Activated naive CD4-positive, alpha-beta T cell treated with anti-CD3 and anti-CD28 coated beads for 36 hours (primary cell): ENCODE measurements at regions not wholly inside any gene's neighbourhood (a gene's known extent, or its start where the extent isn't known, plus 50 kb on each side); places are given as distances from the start of the nearest gene placed in this dataset.
"Not testable (repeated sequence)": the region's sequence is repeated elsewhere in the genome, so short reads cannot be mapped to it uniquely, and the experiment has no call there.

Experiments used
- CTCF ChIA-PET: fragments of 350-600 bp; sonication (Branson Sonifier 250); formaldehyde crosslinking; loops from one replicate; lab custom pipeline; 2021; ENCODE audit warnings: antibody characterized with exemption; lab: Charles Lee
- DNase-seq: peaks from one replicate; pipeline ENCODE4 v3.0.0-alpha.2; 2020
- H3K27ac Mint-ChIP-seq: one replicate; pipeline ENCODE4 v1.8.0; 2021; ENCODE audit warnings: mild to moderate bottlenecking, mixed read lengths
- H3K27me3 Mint-ChIP-seq: one replicate; pipeline ENCODE4 v1.8.0; 2021; ENCODE audit warnings: low read depth, mixed read lengths
- H3K36me3 Mint-ChIP-seq: one replicate; pipeline ENCODE4 v1.8.0; 2021; ENCODE audit warnings: low read depth, mixed read lengths
- H3K4me1 Mint-ChIP-seq: one replicate; pipeline ENCODE4 v1.8.0; 2021; ENCODE audit warnings: low read depth, mixed read lengths
- H3K4me3 Mint-ChIP-seq: one replicate; pipeline ENCODE4 v1.8.0; 2021; ENCODE audit warnings: mild to moderate bottlenecking, moderate library complexity, mixed read lengths
- H3K9me3 Mint-ChIP-seq: one replicate; pipeline ENCODE4 v1.8.0; 2021; ENCODE audit warnings: mixed read lengths
- intact Hi-C: fragments of 100-400 bp; cut with micrococcal nuclease; formaldehyde crosslinking; loops from one replicate; pipeline ENCODE4 v1.15.1; 2023

GRCh38 chr2:201946746-201947145 is 86.9 kb upstream of the FZD7 start:
- H3K36me3 Mint-ChIP-seq, H3K9me3 Mint-ChIP-seq, H3K27ac Mint-ChIP-seq, CTCF ChIA-PET, DNase-seq, intact Hi-C loops, H3K27me3 Mint-ChIP-seq, H3K4me1 Mint-ChIP-seq, H3K4me3 Mint-ChIP-seq: not testable (repeated sequence)

- no peak for DNase-seq
- CTCF ChIA-PET, result no interaction called here
- no peaks in the 10 kb centered on the region for H3K36me3 Mint-ChIP-seq
- H3K27me3 Mint-ChIP-seq, result peaks cover 3% of the 10 kb centered on the region
- intact Hi-C loops, result no loop called here
- H3K27ac Mint-ChIP-seq, result no peak overlapping the region
- H3K4me3 Mint-ChIP-seq, result no peak overlapping the region
- no peaks in the 10 kb centered on the region for H3K9me3 Mint-ChIP-seq
- no peaks in the 10 kb centered on the region for H3K4me1 Mint-ChIP-seq
Observed at GRCh38 chr2:201947287-201947686, 86.4 kb upstream of the FZD7 start.

GRCh38 chr2:201949181-201949926 is 84.3 kb upstream of the FZD7 start:
- H3K27me3 Mint-ChIP-seq, result peaks cover 3% of the 10 kb centered on the region

GRCh38 chr2:201949927-201950246 is 83.8 kb upstream of the FZD7 start:
- CTCF ChIA-PET, result no interaction called here
- Mint-ChIP-seq H3K9me3 (no peaks in the 10 kb centered on the region), H3K4me3 (no peak overlapping the region), H3K4me1 (no peaks in the 10 kb centered on the region), H3K27ac (no peak overlapping the region), H3K36me3 (no peaks in the 10 kb centered on the region), H3K27me3 (peaks cover 3% of the 10 kb centered on the region)
- intact Hi-C loops, result no loop called here
- DNase-seq, result no peak

More at GRCh38 chr2:201949181-201949926, 84.3 kb upstream of the FZD7 start:
- DNase-seq, result no peak
- H3K36me3 Mint-ChIP-seq, result no peaks in the 10 kb centered on the region
- H3K9me3 Mint-ChIP-seq, result no peaks in the 10 kb centered on the region
- no peak overlapping the region for H3K27ac Mint-ChIP-seq
- H3K4me3 Mint-ChIP-seq, result no peak overlapping the region
- no peaks in the 10 kb centered on the region for H3K4me1 Mint-ChIP-seq
- intact Hi-C loops, result no loop called here
- CTCF ChIA-PET, result no interaction called here

GRCh38 chr2:201950606-201951005 is 83.0 kb upstream of the FZD7 start:
- intact Hi-C loops, result no loop called here
- Mint-ChIP-seq H3K36me3 (no peaks in the 10 kb centered on the region), H3K4me3 (no peak overlapping the region), H3K27me3 (peaks cover 3% of the 10 kb centered on the region), H3K4me1 (no peaks in the 10 kb centered on the region), H3K27ac (no peak overlapping the region), H3K9me3 (no peaks in the 10 kb centered on the region)
- CTCF ChIA-PET, result interaction anchor here (0.8 kb wide), 1 partner anchor 8 kb away, joined by 4 read pairs; no protein-coding TSS in a partner anchor
- no peak for DNase-seq

GRCh38 chr2:201952187-201952586 is 81.5 kb upstream of the FZD7 start:
- Mint-ChIP-seq H3K27ac (no peak overlapping the region), H3K27me3 (peaks cover 3% of the 10 kb centered on the region), H3K4me1 (no peaks in the 10 kb centered on the region), H3K9me3 (no peaks in the 10 kb centered on the region), H3K36me3 (no peaks in the 10 kb centered on the region), H3K4me3 (no peak overlapping the region)
- CTCF ChIA-PET, result interaction anchor here (0.6 to 1.0 kb wide), 3 partner anchors 21 to 455 kb away, joined by 3 to 4 read pairs (median 4); no protein-coding TSS in a partner anchor
- no peak for DNase-seq
- intact Hi-C loops, result no loop called here

GRCh38 chr2:201953396-201953795 is 80.3 kb upstream of the FZD7 start:
- intact Hi-C loops, result no loop called here
- CTCF ChIA-PET, result interaction anchor here (1.8 kb wide), 1 partner anchor 93 kb away, joined by 5 read pairs; no protein-coding TSS in a partner anchor

GRCh38 chr2:201953880-201954279 is 79.8 kb upstream of the FZD7 start:
- H3K27ac Mint-ChIP-seq, result no peak overlapping the region
- CTCF ChIA-PET, result interaction anchor here (1.8 kb wide), 1 partner anchor 93 kb away, joined by 5 read pairs; no protein-coding TSS in a partner anchor
- no peaks in the 10 kb centered on the region for H3K36me3 Mint-ChIP-seq
- peaks cover 3% of the 10 kb centered on the region for H3K27me3 Mint-ChIP-seq
- H3K4me3 Mint-ChIP-seq, result no peak overlapping the region
- no peaks in the 10 kb centered on the region for H3K4me1 Mint-ChIP-seq
- no peaks in the 10 kb centered on the region for H3K9me3 Mint-ChIP-seq
- intact Hi-C loops, result no loop called here
- DNase-seq, result no peak

More at GRCh38 chr2:201953396-201953795, 80.3 kb upstream of the FZD7 start:
- DNase-seq, result no peak
- H3K27ac Mint-ChIP-seq, result no peak overlapping the region
- no peak overlapping the region for H3K4me3 Mint-ChIP-seq
- no peaks in the 10 kb centered on the region for H3K4me1 Mint-ChIP-seq
- peaks cover 3% of the 10 kb centered on the region for H3K27me3 Mint-ChIP-seq
- H3K9me3 Mint-ChIP-seq, result no peaks in the 10 kb centered on the region
- no peaks in the 10 kb centered on the region for H3K36me3 Mint-ChIP-seq

- H3K4me3 Mint-ChIP-seq, result no peak overlapping the region
- intact Hi-C loops, result no loop called here
- no peaks in the 10 kb centered on the region for H3K27me3 Mint-ChIP-seq
- CTCF ChIA-PET, result interaction anchor here (1.9 kb wide), 1 partner anchor 223 kb away, joined by 4 read pairs; no protein-coding TSS in a partner anchor
- H3K27ac Mint-ChIP-seq, result no peak overlapping the region
- no peaks in the 10 kb centered on the region for H3K36me3 Mint-ChIP-seq
- no peaks in the 10 kb centered on the region for H3K4me1 Mint-ChIP-seq
- no peak for DNase-seq
- no peaks in the 10 kb centered on the region for H3K9me3 Mint-ChIP-seq
Observed at GRCh38 chr2:201955231-201955630, 78.4 kb upstream of the FZD7 start.

GRCh38 chr2:201955702-201956141 is 77.9 kb upstream of the FZD7 start:
- no peak overlapping the region for H3K4me3 Mint-ChIP-seq
- CTCF ChIA-PET, result interaction anchor here (1.9 kb wide), 1 partner anchor 222 kb away, joined by 4 read pairs; no protein-coding TSS in a partner anchor
- H3K27ac Mint-ChIP-seq, result no peak overlapping the region
- H3K4me1 Mint-ChIP-seq, result no peaks in the 10 kb centered on the region
- H3K27me3 Mint-ChIP-seq, result no peaks in the 10 kb centered on the region
- intact Hi-C loops, result no loop called here
- no peak for DNase-seq
- no peaks in the 10 kb centered on the region for H3K9me3 Mint-ChIP-seq
- no peaks in the 10 kb centered on the region for H3K36me3 Mint-ChIP-seq

- no peaks in the 10 kb centered on the region for H3K9me3 Mint-ChIP-seq
- no peak for DNase-seq
- H3K4me1 Mint-ChIP-seq, result no peaks in the 10 kb centered on the region
- no peak overlapping the region for H3K4me3 Mint-ChIP-seq
- CTCF ChIA-PET, result interaction anchor here (1.9 kb wide), 1 partner anchor 222 kb away, joined by 4 read pairs; no protein-coding TSS in a partner anchor
- H3K27me3 Mint-ChIP-seq, result no peaks in the 10 kb centered on the region
- intact Hi-C loops, result no loop called here
- H3K27ac Mint-ChIP-seq, result no peak overlapping the region
- H3K36me3 Mint-ChIP-seq, result no peaks in the 10 kb centered on the region
Observed at GRCh38 chr2:201956361-201956760, 77.3 kb upstream of the FZD7 start.

GRCh38 chr2:201957091-201957490 is 76.6 kb upstream of the FZD7 start:
- Mint-ChIP-seq H3K4me1 (no peaks in the 10 kb centered on the region), H3K27me3 (no peaks in the 10 kb centered on the region), H3K27ac (no peak overlapping the region), H3K4me3 (no peak overlapping the region), H3K9me3 (no peaks in the 10 kb centered on the region), H3K36me3 (no peaks in the 10 kb centered on the region)
- intact Hi-C loops, result no loop called here
- DNase-seq, result no peak
- CTCF ChIA-PET, result no interaction called here

- DNase-seq, result no peak
- H3K4me1 Mint-ChIP-seq, result no peaks in the 10 kb centered on the region
- CTCF ChIA-PET, result interaction anchor here (1.0 kb wide), 1 partner anchor 8 kb away, joined by 4 read pairs; no protein-coding TSS in a partner anchor
- intact Hi-C loops, result no loop called here
- no peak overlapping the region for H3K27ac Mint-ChIP-seq
- no peak overlapping the region for H3K4me3 Mint-ChIP-seq
- no peaks in the 10 kb centered on the region for H3K9me3 Mint-ChIP-seq
- no peaks in the 10 kb centered on the region for H3K36me3 Mint-ChIP-seq
- no peaks in the 10 kb centered on the region for H3K27me3 Mint-ChIP-seq
Observed at GRCh38 chr2:201959198-201959597, 74.5 kb upstream of the FZD7 start.
